IMR-90 (cell line): ENCODE measurements at regions not wholly inside any gene's neighbourhood (a gene's known extent, or its start where the extent isn't known, plus 50 kb on each side); places are given as distances from the start of the nearest gene placed in this dataset.

Source experiments
- ATAC-seq: fragments of 200-7000 bp; cut with Tn5 transposase; 2 replicates; pipeline ENCODE4 v1.9.1; 2020; ENCODE audit warnings: low read depth, mild to moderate bottlenecking, moderate library complexity
- BruUV-seq: library from RNA; stranded (reverse); fragments of 400-500 nt; replicated peaks from 2 replicates; lab custom pipeline; 2021; lab: Mats Ljungman, UMichigan
- CTCF ChIA-PET: fragments of 300-600 bp; formaldehyde crosslinking; extraction: SDS; loops from one replicate; lab custom pipeline; 2021; ENCODE audit warnings: antibody characterized with exemption; lab: Yijun Ruan, JAX
- POLR2A ChIA-PET: fragments of 300-600 bp; sonication (Branson Sonifier 250); formaldehyde crosslinking; loops from one replicate; lab custom pipeline; 2022; ENCODE audit warnings: antibody characterized with exemption; ENCODE audit not compliant: unreplicated experiment; lab: Charles Lee
- DNase-seq: peaks from one replicate; pipeline ENCODE4 v3.0.0; 2013
- H2AFZ ChIP-seq: replicated peaks from 2 replicates; pipeline ENCODE3; 2013; ENCODE audit warnings: low read length, mild to moderate bottlenecking; ENCODE audit not compliant: poor library complexity
- H2AK5ac ChIP-seq: 2 replicates; pipeline ENCODE4 v1.6.1; 2013; ENCODE audit warnings: low read depth, low read length, inconsistent platforms
- H2AK9ac ChIP-seq: replicated peaks from 2 replicates; pipeline ENCODE3; 2013; ENCODE audit warnings: mild to moderate bottlenecking, low read depth, low read length, moderate library complexity; ENCODE audit not compliant: poor library complexity
- H2BK120ac ChIP-seq: 2 replicates; pipeline ENCODE4 v1.6.1; 2013; ENCODE audit warnings: low read depth, low read length, inconsistent platforms
- H2BK15ac ChIP-seq: 3 replicates; pipeline ENCODE4 v1.6.1; 2013; ENCODE audit warnings: low read depth, low read length, inconsistent platforms
- H2BK20ac ChIP-seq: 2 replicates; pipeline ENCODE4 v1.6.1; 2013; ENCODE audit warnings: low read depth, mild to moderate bottlenecking, inconsistent platforms, low read length, moderate library complexity
- H2BK5ac ChIP-seq: 2 replicates; pipeline ENCODE4 v1.6.1; 2013; ENCODE audit warnings: mild to moderate bottlenecking, low read depth, low read length, inconsistent platforms; ENCODE audit not compliant: poor library complexity, severe bottlenecking
- H3K14ac ChIP-seq: replicated peaks from 2 replicates; pipeline ENCODE4 v1.6.1; 2013; ENCODE audit warnings: low read depth, low read length, inconsistent platforms
- H3K18ac ChIP-seq: 2 replicates; pipeline ENCODE4 v1.6.1; 2013; ENCODE audit warnings: low read depth, low read length, control low read depth
- H3K23ac ChIP-seq: 2 replicates; pipeline ENCODE4 v1.6.1; 2013; ENCODE audit warnings: low read depth, low read length, inconsistent platforms
- H3K27ac ChIP-seq: 2 replicates; pipeline ENCODE4 v1.5.1; 2013; ENCODE audit warnings: mild to moderate bottlenecking, control low read depth, low read length; ENCODE audit not compliant: insufficient read depth
- H3K27me3 ChIP-seq: 2 replicates; pipeline ENCODE4 v1.6.1; 2013; ENCODE audit warnings: low read length; ENCODE audit not compliant: control insufficient read depth, insufficient read depth
- H3K36me3 ChIP-seq: 2 replicates; pipeline ENCODE4 v1.6.1; 2013; ENCODE audit warnings: low read length, mixed read lengths; ENCODE audit not compliant: control insufficient read depth, insufficient read depth
- H3K4ac ChIP-seq: 2 replicates; pipeline ENCODE4 v1.6.1; 2013; ENCODE audit warnings: low read depth, low read length, inconsistent platforms
- H3K4me1 ChIP-seq: 2 replicates; pipeline ENCODE4 v1.6.1; 2013; ENCODE audit warnings: low read length, mixed read lengths; ENCODE audit not compliant: control insufficient read depth, insufficient read depth
- H3K4me2 ChIP-seq: 2 replicates; pipeline ENCODE4 v1.6.1; 2013; ENCODE audit warnings: low read depth, mild to moderate bottlenecking, control low read depth, low read length, moderate library complexity
- H3K4me3 ChIP-seq: 2 replicates; pipeline ENCODE4 v1.5.1; 2013; ENCODE audit warnings: low read depth, mild to moderate bottlenecking, control low read depth, low read length, moderate library complexity; ENCODE audit not compliant: insufficient read depth
- H3K56ac ChIP-seq: 2 replicates; pipeline ENCODE4 v1.6.1; 2013; ENCODE audit warnings: low read length, inconsistent platforms; ENCODE audit not compliant: insufficient read depth; ENCODE audit errors: extremely low read depth
- H3K79me1 ChIP-seq, 2 experiments: 2 replicates each; pipeline ENCODE4 v1.6.1; 2013; ENCODE audit warnings: low read length in 2 of 2, inconsistent platforms in 1 of 2, low read depth in 1 of 2
- H3K9ac ChIP-seq: 2 replicates; pipeline ENCODE4 v1.6.1; 2013; ENCODE audit warnings: low read depth, low read length, control low read depth
- H3K9me1 ChIP-seq: 2 replicates; pipeline ENCODE4 v1.6.1; 2013; ENCODE audit warnings: low read length, inconsistent platforms; ENCODE audit not compliant: insufficient read depth
- H3K9me3 ChIP-seq: 2 replicates; pipeline ENCODE4 v1.6.1; 2013; ENCODE audit warnings: low read length; ENCODE audit not compliant: control insufficient read depth, insufficient read depth
- H4K20me1 ChIP-seq: 2 replicates; pipeline ENCODE4 v1.6.1; 2013; ENCODE audit warnings: low read length, inconsistent platforms; ENCODE audit not compliant: insufficient read depth
- H4K5ac ChIP-seq: 2 replicates; pipeline ENCODE4 v1.6.1; 2013; ENCODE audit warnings: mild to moderate bottlenecking, low read depth, low read length, control low read depth
- H4K8ac ChIP-seq, 2 experiments: 2 replicates each; pipeline ENCODE4 v1.6.1; 2013; ENCODE audit warnings: low read depth in 2 of 2, low read length in 2 of 2, control low read depth in 1 of 2, inconsistent platforms in 1 of 2
- H4K91ac ChIP-seq: 2 replicates; pipeline ENCODE4 v1.6.1; 2013; ENCODE audit warnings: low read depth, low read length, inconsistent platforms; ENCODE audit not compliant: insufficient read depth
- BHLHE40 ChIP-seq: fragments of 150-350 bp; IDR thresholded peaks from 2 replicates; pipeline ENCODE4 v1.6.1; 2016; ENCODE audit warnings: mild to moderate bottlenecking, low read depth, low read length
- MAZ ChIP-seq: IDR thresholded peaks from 2 replicates; pipeline ENCODE4 v1.6.1; 2012; ENCODE audit warnings: low read depth, mild to moderate bottlenecking, low read length, improper control_type of control experiment, moderate library complexity, borderline replicate concordance
- MXI1 ChIP-seq: IDR thresholded peaks from 2 replicates; pipeline ENCODE4 v1.6.1; 2012; ENCODE audit warnings: low read depth, mild to moderate bottlenecking, low read length, moderate library complexity, borderline replicate concordance
- NFE2L2 ChIP-seq: fragments of 150-350 bp; IDR thresholded peaks from 2 replicates; pipeline ENCODE4 v1.6.1; 2016; ENCODE audit warnings: low read depth, mild to moderate bottlenecking, low read length
- POLR2A ChIP-seq: IDR thresholded peaks from 2 replicates; pipeline ENCODE4 v1.6.1; 2012; ENCODE audit warnings: mild to moderate bottlenecking, low read depth, low read length
- dilution Hi-C: fragments of 300-500 bp; cut with HindIII; formaldehyde crosslinking; loops from one replicate; pipeline ENCODE4 v1.14.3; 2018; ENCODE audit warnings: low sequenced_read_pairs; ENCODE audit not compliant: unreplicated experiment
- in situ Hi-C: fragments of 300-500 bp; cut with MboI; formaldehyde crosslinking; loops from 3 replicates; pipeline ENCODE4 v1.14.3; 2019; ENCODE audit warnings: low sequenced_read_pairs, inconsistent platforms, mixed read lengths
- intact Hi-C: fragments of 100-400 bp; cut with micrococcal nuclease; formaldehyde crosslinking; loops from 2 replicates; pipeline ENCODE4 v1.10.0; 2022

GRCh38 chr18:38007026-38007425, 441.4 kb upstream of the CELF4 start:
- POLR2A ChIA-PET = no interaction called here
- no peak overlapping the region for H4K5ac ChIP-seq
- ATAC-seq (no peak), DNase-seq (no peak)
- no peak for TF ChIP-seq BHLHE40
- no peak for TF ChIP-seq NFE2L2
- TF ChIP-seq MAZ = no peak
- TF ChIP-seq MXI1 = no peak
- TF ChIP-seq POLR2A = no peak
- no peak overlapping the region for H2BK5ac ChIP-seq
- H3K23ac ChIP-seq = no peak overlapping the region
- no peak overlapping the region for H3K4ac ChIP-seq
- H2BK15ac ChIP-seq = no peak overlapping the region
- no peak overlapping the region for H2AK9ac ChIP-seq
- no peaks in the 10 kb centered on the region for H3K27me3 ChIP-seq
- H3K9me3 ChIP-seq = peaks cover 12% of the 10 kb centered on the region
- no peak overlapping the region for H4K8ac ChIP-seq
- H3K4me1 ChIP-seq = no peaks in the 10 kb centered on the region
- H3K4me2 ChIP-seq = no peak overlapping the region
- no peaks in the 10 kb centered on the region for H3K36me3 ChIP-seq
- no peak overlapping the region for H3K27ac ChIP-seq
- no peak overlapping the region for H2AK5ac ChIP-seq
- H3K9me1 ChIP-seq = no peaks in the 10 kb centered on the region
- H4K91ac ChIP-seq = no peak overlapping the region
- H3K9ac ChIP-seq = no peak overlapping the region
- H3K4me3 ChIP-seq = no peak overlapping the region
- no peak overlapping the region for H3K56ac ChIP-seq
- no peak overlapping the region for H3K18ac ChIP-seq
- no peak overlapping the region for H2AFZ ChIP-seq
- intact Hi-C loops (no loop called here), dilution Hi-C loops (no loop called here), in situ Hi-C loops (no loop called here)
- H3K79me1 ChIP-seq = no peaks in the 10 kb centered on the region
- no peak overlapping the region for H2BK20ac ChIP-seq
- no peak overlapping the region for H3K14ac ChIP-seq
- H2BK120ac ChIP-seq = no peak overlapping the region
- BruUV-seq = no TSS peak
- CTCF ChIA-PET = interaction anchor here (0.6 kb wide), 1 partner anchor 37 kb away, joined by 4 read pairs; no protein-coding TSS in a partner anchor
- no peaks in the 10 kb centered on the region for H4K20me1 ChIP-seq
